ENCODE measurements at regions not wholly inside any gene's neighbourhood (a gene's known extent, or its start where the extent isn't known, plus 50 kb on each side); places are given as distances from the start of the nearest gene placed in this dataset.
"Not testable (repeated sequence)": the region's sequence is repeated elsewhere in the genome, so short reads cannot be mapped to it uniquely, and the experiment has no call there.

GRCh38 chr3:101924621-101925020 lies 75.3 kb downstream of the NFKBIZ start:
- not testable (repeated sequence) for TF ChIP-seq POLR2A, POLR2AphosphoS5 (IDR thresholded peaks at IDR 0.05)
- TF ChIP-seq, protein P1, sequence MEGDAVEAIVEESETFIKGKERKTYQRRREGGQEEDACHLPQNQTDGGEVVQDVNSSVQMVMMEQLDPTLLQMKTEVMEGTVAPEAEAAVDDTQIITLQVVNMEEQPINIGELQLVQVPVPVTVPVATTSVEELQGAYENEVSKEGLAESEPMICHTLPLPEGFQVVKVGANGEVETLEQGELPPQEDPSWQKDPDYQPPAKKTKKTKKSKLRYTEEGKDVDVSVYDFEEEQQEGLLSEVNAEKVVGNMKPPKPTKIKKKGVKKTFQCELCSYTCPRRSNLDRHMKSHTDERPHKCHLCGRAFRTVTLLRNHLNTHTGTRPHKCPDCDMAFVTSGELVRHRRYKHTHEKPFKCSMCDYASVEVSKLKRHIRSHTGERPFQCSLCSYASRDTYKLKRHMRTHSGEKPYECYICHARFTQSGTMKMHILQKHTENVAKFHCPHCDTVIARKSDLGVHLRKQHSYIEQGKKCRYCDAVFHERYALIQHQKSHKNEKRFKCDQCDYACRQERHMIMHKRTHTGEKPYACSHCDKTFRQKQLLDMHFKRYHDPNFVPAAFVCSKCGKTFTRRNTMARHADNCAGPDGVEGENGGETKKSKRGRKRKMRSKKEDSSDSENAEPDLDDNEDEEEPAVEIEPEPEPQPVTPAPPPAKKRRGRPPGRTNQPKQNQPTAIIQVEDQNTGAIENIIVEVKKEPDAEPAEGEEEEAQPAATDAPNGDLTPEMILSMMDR (IDR thresholded peaks at IDR 0.05), result not testable (repeated sequence)
